ENCODE measurements at regions not wholly inside any gene's neighbourhood (a gene's known extent, or its start where the extent isn't known, plus 50 kb on each side); places are given as distances from the start of the nearest gene placed in this dataset.

GRCh38 chr4:42277291-42277690, 120.0 kb upstream of the SHISA3 start:
- no peak for TF ChIP-seq CTCF (IDR thresholded peaks at IDR 0.05 in 8 of 11, conservative IDR thresholded peaks at IDR 0.05 in 3 of 11)
- TF ChIP-seq POLR2A (IDR thresholded peaks at IDR 0.05), result no peak

Data from spleen (tissue), 7 donors.